Nephron progenitor cell (in vitro differentiated cells): ENCODE measurements at regions not wholly inside any gene's neighbourhood (a gene's known extent, or its start where the extent isn't known, plus 50 kb on each side); places are given as distances from the start of the nearest gene placed in this dataset.

ENCODE experiments used
- DNase-seq: peaks from one replicate; pipeline ENCODE4 v3.0.0; 2021
- H3K27ac Mint-ChIP-seq: 2 replicates; pipeline ENCODE4 v1.8.0; 2021; ENCODE audit warnings: mild to moderate bottlenecking, moderate library complexity, mixed read lengths
- H3K27me3 Mint-ChIP-seq: 2 replicates; pipeline ENCODE4 v1.8.0; 2021; ENCODE audit warnings: mild to moderate bottlenecking, low read depth, mixed read lengths; ENCODE audit not compliant: poor library complexity
- H3K36me3 Mint-ChIP-seq: 2 replicates; pipeline ENCODE4 v1.8.0; 2021; ENCODE audit warnings: low read depth, mixed read lengths
- H3K4me1 Mint-ChIP-seq: 2 replicates; pipeline ENCODE4 v1.8.0; 2021; ENCODE audit warnings: mixed read lengths
- H3K4me3 Mint-ChIP-seq: 2 replicates; pipeline ENCODE4 v1.8.0; 2021; ENCODE audit warnings: mild to moderate bottlenecking, moderate library complexity, mixed read lengths
- H3K9me3 Mint-ChIP-seq: 2 replicates; pipeline ENCODE4 v1.8.0; 2021; ENCODE audit warnings: mild to moderate bottlenecking, moderate library complexity, mixed read lengths
- TF ChIP-seq, protein P1 (sequence below): fragments of 200-600 bp; sonication (generic); IDR thresholded peaks from 2 replicates; pipeline ENCODE4 v1.5.0; 2021; ENCODE audit warnings: antibody characterized with exemption

DNA sequence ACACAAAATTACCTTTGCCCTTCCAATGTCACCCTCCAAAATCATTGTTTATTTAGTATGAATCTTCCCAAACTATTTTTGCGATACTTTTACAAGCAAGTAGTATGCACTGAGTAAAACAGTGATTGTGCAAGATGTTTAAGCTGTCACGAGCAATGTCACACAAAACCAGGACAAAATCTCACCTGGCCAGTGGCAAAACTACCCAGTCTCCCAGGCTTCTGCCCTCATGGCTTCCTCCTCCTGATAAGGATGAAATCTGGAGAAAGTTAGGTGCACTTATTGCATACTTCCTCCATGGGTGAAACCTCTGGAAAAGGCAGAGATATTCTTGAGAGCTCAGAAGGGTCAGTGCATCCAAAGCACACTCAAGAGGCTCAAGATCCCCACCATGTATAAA lies 500.8 kb downstream of the IRS2 start:
- no peaks in the 10 kb centered on the region for H3K27me3 Mint-ChIP-seq
- no peak for DNase-seq
- H3K36me3 Mint-ChIP-seq = no peaks in the 10 kb centered on the region
- H3K4me1 Mint-ChIP-seq = peaks cover 7% of the 10 kb centered on the region
- TF ChIP-seq, protein P1, sequence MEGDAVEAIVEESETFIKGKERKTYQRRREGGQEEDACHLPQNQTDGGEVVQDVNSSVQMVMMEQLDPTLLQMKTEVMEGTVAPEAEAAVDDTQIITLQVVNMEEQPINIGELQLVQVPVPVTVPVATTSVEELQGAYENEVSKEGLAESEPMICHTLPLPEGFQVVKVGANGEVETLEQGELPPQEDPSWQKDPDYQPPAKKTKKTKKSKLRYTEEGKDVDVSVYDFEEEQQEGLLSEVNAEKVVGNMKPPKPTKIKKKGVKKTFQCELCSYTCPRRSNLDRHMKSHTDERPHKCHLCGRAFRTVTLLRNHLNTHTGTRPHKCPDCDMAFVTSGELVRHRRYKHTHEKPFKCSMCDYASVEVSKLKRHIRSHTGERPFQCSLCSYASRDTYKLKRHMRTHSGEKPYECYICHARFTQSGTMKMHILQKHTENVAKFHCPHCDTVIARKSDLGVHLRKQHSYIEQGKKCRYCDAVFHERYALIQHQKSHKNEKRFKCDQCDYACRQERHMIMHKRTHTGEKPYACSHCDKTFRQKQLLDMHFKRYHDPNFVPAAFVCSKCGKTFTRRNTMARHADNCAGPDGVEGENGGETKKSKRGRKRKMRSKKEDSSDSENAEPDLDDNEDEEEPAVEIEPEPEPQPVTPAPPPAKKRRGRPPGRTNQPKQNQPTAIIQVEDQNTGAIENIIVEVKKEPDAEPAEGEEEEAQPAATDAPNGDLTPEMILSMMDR = no peak
- H3K27ac Mint-ChIP-seq = no peak overlapping the region
- no peak overlapping the region for H3K4me3 Mint-ChIP-seq
- no peaks in the 10 kb centered on the region for H3K9me3 Mint-ChIP-seq

DNA sequence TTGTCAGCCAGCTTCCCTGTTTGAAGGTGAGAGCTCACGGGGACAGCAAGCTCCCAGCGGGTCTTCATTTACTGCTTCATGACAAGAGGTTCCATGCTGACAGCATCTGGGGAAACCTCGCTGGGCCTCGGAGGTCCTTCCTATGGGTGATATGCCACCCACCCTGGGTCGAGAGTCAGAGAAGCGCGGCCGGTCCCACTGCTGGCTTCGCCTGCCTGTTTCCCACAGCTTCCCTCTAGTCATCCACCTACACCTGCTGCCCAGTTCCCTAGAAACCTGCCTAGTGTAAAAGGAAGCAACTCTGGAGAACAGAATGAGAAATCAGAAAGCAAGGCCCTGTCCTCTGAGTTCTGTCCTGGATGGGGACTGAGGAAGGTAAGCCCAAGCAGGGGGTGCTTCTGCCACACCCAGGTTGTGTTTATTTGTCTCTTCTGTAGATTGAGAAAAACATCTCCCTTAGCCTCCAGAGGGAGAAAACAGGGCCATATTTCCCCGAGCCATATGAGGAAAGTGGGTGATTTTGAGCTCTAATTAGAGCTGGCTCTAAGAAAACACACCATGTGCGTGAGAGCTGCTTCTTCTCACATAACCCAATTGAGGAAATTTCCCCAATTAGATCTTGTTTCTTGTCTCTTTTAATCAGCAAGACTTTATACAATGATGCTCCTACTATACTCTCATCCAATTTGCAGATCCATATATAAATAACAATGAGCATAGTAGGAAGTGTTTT lies 504.3 kb downstream of the IRS2 start:
- Mint-ChIP-seq H3K27me3 (no peaks in the 10 kb centered on the region), H3K27ac (no peak overlapping the region)
- TF ChIP-seq, protein P1 = no peak

DNA sequence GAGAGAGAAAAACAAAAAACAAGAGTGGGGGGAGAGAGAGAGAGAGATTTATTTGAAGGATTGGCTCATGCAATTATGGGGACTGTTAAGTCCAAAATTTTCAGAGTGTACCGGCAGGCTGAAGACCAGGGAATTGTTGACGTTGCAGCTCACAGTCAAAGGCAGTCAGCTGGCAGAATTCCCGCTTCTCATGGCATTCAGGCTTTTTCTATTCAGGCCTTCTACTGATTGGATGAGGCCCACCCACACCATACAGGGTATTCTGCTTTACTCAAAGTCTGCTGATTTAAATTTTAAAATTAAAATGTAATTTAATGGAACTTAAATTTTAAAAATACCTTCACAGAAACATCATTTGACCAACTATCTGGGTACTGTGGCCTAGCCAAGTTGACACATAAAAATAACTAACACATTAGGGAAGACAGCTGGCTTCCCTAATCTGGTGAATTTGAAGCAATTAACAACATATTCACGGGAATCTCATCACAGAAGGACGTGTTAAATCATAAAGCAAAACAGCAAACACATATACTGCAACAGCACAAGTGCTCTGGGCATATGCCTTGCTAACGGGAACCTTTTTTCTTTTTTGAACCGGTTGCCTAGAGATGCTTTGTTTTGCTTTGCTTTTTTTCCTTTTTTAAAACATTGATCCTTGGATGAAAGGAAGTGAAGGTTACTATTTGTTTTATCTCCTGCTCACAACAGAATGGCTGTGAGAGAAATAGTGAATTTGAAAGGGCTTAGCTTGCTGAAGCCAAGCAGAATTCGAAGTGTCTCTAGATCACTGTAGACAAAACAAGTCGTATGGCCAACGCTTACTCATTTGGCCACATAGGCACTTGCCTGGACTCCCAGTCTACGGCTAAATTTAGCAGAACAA lies 505.1 kb downstream of the IRS2 start:
- no peaks in the 10 kb centered on the region for H3K9me3 Mint-ChIP-seq
- H3K27ac Mint-ChIP-seq = no peak overlapping the region
- H3K36me3 Mint-ChIP-seq = no peaks in the 10 kb centered on the region
- H3K4me1 Mint-ChIP-seq = no peaks in the 10 kb centered on the region
- no peaks in the 10 kb centered on the region for H3K27me3 Mint-ChIP-seq
- H3K4me3 Mint-ChIP-seq = no peak overlapping the region
- no peak for DNase-seq
- TF ChIP-seq, protein P1 = no peak

More for the DNA sequence above, 504.3 kb downstream of the IRS2 start:
- Mint-ChIP-seq H3K4me3 (no peak overlapping the region), H3K9me3 (no peaks in the 10 kb centered on the region), H3K36me3 (no peaks in the 10 kb centered on the region), H3K4me1 (no peaks in the 10 kb centered on the region)
- DNase-seq = no peak

DNA sequence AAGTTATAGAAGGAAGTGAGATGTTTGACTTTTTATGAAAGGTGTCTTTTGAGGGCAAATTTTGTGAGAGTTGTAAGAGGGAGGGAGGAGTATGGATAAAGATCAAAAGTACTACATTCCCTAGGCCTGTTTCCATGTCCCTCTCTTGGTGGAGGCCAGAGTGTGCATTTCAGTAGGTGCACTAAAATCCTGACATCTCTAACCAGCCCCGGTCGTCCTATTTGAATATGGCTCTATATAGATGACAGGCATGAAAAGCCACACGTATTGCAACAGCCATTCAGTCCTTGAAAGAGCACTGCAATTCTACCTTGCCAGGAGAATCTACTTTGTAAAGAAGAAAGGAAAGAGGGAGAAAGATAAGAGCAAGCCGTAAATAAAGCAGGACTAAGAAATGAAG lies 510.1 kb downstream of the IRS2 start:
- no peaks in the 10 kb centered on the region for H3K9me3 Mint-ChIP-seq
- peaks cover 7% of the 10 kb centered on the region for H3K4me1 Mint-ChIP-seq

DNA sequence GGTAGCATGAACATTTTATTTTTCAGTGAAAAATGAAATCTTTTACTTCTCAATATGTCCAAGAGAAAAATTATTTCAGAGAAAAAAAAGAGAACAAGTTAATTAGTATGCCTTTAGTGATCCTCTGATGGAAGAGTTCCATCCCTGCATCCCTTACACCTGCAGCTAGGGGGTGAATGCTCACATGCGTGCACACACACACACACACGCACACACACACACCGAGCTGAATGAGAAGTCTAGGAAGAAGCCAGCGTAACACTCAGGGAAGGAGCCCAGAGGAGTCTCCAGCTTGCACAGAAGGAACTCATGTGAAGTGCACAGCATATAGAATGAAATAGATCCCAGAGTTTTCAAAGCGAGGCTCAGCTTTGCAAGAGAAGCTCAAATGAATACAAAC lies 510.5 kb downstream of the IRS2 start:
- DNase-seq = peak; percentile 15
- Mint-ChIP-seq H3K27me3 (no peaks in the 10 kb centered on the region), H3K4me1 (peaks cover 7% of the 10 kb centered on the region)

More for the DNA sequence above, 510.1 kb downstream of the IRS2 start:
- Mint-ChIP-seq H3K27ac (no peak overlapping the region), H3K36me3 (no peaks in the 10 kb centered on the region), H3K27me3 (no peaks in the 10 kb centered on the region), H3K4me3 (no peak overlapping the region)
- no peak for DNase-seq
- TF ChIP-seq, protein P1 = no peak

More for the DNA sequence above, 510.5 kb downstream of the IRS2 start:
- H3K9me3 Mint-ChIP-seq = no peaks in the 10 kb centered on the region
- H3K27ac Mint-ChIP-seq = no peak overlapping the region
- no peak overlapping the region for H3K4me3 Mint-ChIP-seq
- TF ChIP-seq, protein P1 = no peak
- no peaks in the 10 kb centered on the region for H3K36me3 Mint-ChIP-seq
